WTC11 (cell line): ENCODE measurements at regions not wholly inside any gene's neighbourhood (a gene's known extent, or its start where the extent isn't known, plus 50 kb on each side); places are given as distances from the start of the nearest gene placed in this dataset.

ENCODE experiments used
- ATAC-seq: fragments of 200-7000 bp; cut with Tn5 transposase; 2 replicates; pipeline ENCODE4 v1.10.0; 2021; ENCODE audit warnings: mild to moderate bottlenecking, moderate library complexity
- CTCF ChIA-PET: fragments of 300-600 bp; sonication (Branson Sonifier 250); formaldehyde crosslinking; loops from one replicate; lab custom pipeline; 2021; ENCODE audit warnings: antibody characterized with exemption; lab: Charles Lee
- POLR2A ChIA-PET: fragments of 350-600 bp; sonication (Branson Sonifier 250); formaldehyde crosslinking; loops from one replicate; lab custom pipeline; 2021; ENCODE audit warnings: antibody characterized with exemption; lab: Charles Lee
- DNase-seq: peaks from one replicate; pipeline ENCODE4 v3.0.0; 2021; ENCODE audit warnings: low spot score
- H3K27ac Mint-ChIP-seq: 2 replicates; pipeline ENCODE4 v1.8.0; 2021; ENCODE audit warnings: mixed read lengths
- H3K27me3 Mint-ChIP-seq: 2 replicates; pipeline ENCODE4 v1.8.0; 2021; ENCODE audit warnings: low read depth, mild to moderate bottlenecking, moderate library complexity, mixed read lengths
- H3K36me3 Mint-ChIP-seq: 2 replicates; pipeline ENCODE4 v1.8.0; 2021; ENCODE audit warnings: mixed read lengths
- H3K4me1 Mint-ChIP-seq: 2 replicates; pipeline ENCODE4 v1.8.0; 2022; ENCODE audit warnings: mixed read lengths
- H3K4me3 Mint-ChIP-seq: 2 replicates; pipeline ENCODE4 v1.8.0; 2021; ENCODE audit warnings: mild to moderate bottlenecking, moderate library complexity, mixed read lengths
- H3K9me3 Mint-ChIP-seq: 2 replicates; pipeline ENCODE4 v1.8.0; 2021; ENCODE audit warnings: mixed read lengths
- ARID4B ChIP-seq: sonication (generic); formaldehyde crosslinking; IDR thresholded peaks from 2 replicates; pipeline ENCODE4 v1.8.0; 2023; ENCODE audit warnings: missing genetic modification reagents, mild to moderate bottlenecking, borderline replicate concordance
- CBFB ChIP-seq: sonication (generic); formaldehyde crosslinking; IDR thresholded peaks from 2 replicates; pipeline ENCODE4 v1.8.1; 2022; ENCODE audit warnings: mild to moderate bottlenecking, low read depth, missing genetic modification reagents
- CREM ChIP-seq: sonication (generic); formaldehyde crosslinking; IDR thresholded peaks from 2 replicates; pipeline ENCODE4 v1.8.1; 2022; ENCODE audit warnings: mild to moderate bottlenecking, missing genetic modification reagents, moderate library complexity
- E2F5 ChIP-seq: sonication (generic); formaldehyde crosslinking; IDR thresholded peaks from 2 replicates; pipeline ENCODE4 v1.8.1; 2022; ENCODE audit warnings: mild to moderate bottlenecking, moderate library complexity, missing genetic modification reagents
- ETV6 ChIP-seq: sonication (generic); formaldehyde crosslinking; IDR thresholded peaks from 2 replicates; pipeline ENCODE4 v1.8.1; 2022; ENCODE audit warnings: mild to moderate bottlenecking, missing genetic modification reagents
- FOXJ3 ChIP-seq: sonication (generic); formaldehyde crosslinking; IDR thresholded peaks from 2 replicates; pipeline ENCODE4 v1.9.0; 2021; ENCODE audit warnings: missing genetic modification reagents, mild to moderate bottlenecking, borderline replicate concordance
- GTF2I ChIP-seq: fragments of 250-450 bp; sonication (Bioruptor Pico); conservative IDR thresholded peaks from 2 replicates; pipeline ENCODE4 v1.4.0; 2021; ENCODE audit warnings: mild to moderate bottlenecking
- NR2C2 ChIP-seq: sonication (generic); formaldehyde crosslinking; IDR thresholded peaks from 2 replicates; pipeline ENCODE4 v1.8.0; 2022; ENCODE audit warnings: mild to moderate bottlenecking, missing genetic modification reagents
- PRRX2 ChIP-seq: fragments of 250-450 bp; sonication (Bioruptor Pico); IDR thresholded peaks from 2 replicates; pipeline ENCODE4 v1.8.0; 2021; ENCODE audit warnings: mild to moderate bottlenecking
- SP1 ChIP-seq: sonication (generic); formaldehyde crosslinking; conservative IDR thresholded peaks from 2 replicates; pipeline ENCODE4 v1.8.1; 2022; ENCODE audit warnings: missing genetic modification reagents
- TCF7 ChIP-seq: sonication (generic); formaldehyde crosslinking; IDR thresholded peaks from 2 replicates; pipeline ENCODE4 v1.8.0; 2022; ENCODE audit warnings: mild to moderate bottlenecking, low read depth, missing genetic modification reagents, moderate library complexity
- TEAD1 ChIP-seq: sonication (generic); formaldehyde crosslinking; IDR thresholded peaks from 2 replicates; pipeline ENCODE4 v1.8.0; 2022; ENCODE audit warnings: mild to moderate bottlenecking, missing genetic modification reagents
- TP53 ChIP-seq: sonication (generic); formaldehyde crosslinking; IDR thresholded peaks from 2 replicates; pipeline ENCODE4 v1.8.1; 2023; ENCODE audit warnings: mild to moderate bottlenecking, missing genetic modification reagents
- ZNF121 ChIP-seq: sonication (generic); formaldehyde crosslinking; IDR thresholded peaks from 2 replicates; pipeline ENCODE4 v1.8.0; 2023; ENCODE audit warnings: missing genetic modification reagents
- ZNF138 ChIP-seq: sonication (generic); formaldehyde crosslinking; conservative IDR thresholded peaks from 2 replicates; pipeline ENCODE4 v1.8.1; 2022; ENCODE audit warnings: mild to moderate bottlenecking, moderate library complexity, missing genetic modification reagents
- TF ChIP-seq, protein P1 (sequence below): sonication (generic); formaldehyde crosslinking; IDR thresholded peaks from 2 replicates; pipeline ENCODE4 v1.8.0; 2022; ENCODE audit warnings: mild to moderate bottlenecking, missing genetic modification reagents
- TF ChIP-seq, protein P2 (sequence below): sonication (generic); formaldehyde crosslinking; IDR thresholded peaks from 2 replicates; pipeline ENCODE4 v1.8.1; 2023; ENCODE audit warnings: mild to moderate bottlenecking, missing genetic modification reagents, moderate library complexity
- TF ChIP-seq, protein P3 (sequence below): fragments of 250-450 bp; sonication (Bioruptor Pico); IDR thresholded peaks from 2 replicates; pipeline ENCODE4 v2.1.2; 2022; ENCODE audit warnings: mild to moderate bottlenecking, moderate library complexity

DNA sequence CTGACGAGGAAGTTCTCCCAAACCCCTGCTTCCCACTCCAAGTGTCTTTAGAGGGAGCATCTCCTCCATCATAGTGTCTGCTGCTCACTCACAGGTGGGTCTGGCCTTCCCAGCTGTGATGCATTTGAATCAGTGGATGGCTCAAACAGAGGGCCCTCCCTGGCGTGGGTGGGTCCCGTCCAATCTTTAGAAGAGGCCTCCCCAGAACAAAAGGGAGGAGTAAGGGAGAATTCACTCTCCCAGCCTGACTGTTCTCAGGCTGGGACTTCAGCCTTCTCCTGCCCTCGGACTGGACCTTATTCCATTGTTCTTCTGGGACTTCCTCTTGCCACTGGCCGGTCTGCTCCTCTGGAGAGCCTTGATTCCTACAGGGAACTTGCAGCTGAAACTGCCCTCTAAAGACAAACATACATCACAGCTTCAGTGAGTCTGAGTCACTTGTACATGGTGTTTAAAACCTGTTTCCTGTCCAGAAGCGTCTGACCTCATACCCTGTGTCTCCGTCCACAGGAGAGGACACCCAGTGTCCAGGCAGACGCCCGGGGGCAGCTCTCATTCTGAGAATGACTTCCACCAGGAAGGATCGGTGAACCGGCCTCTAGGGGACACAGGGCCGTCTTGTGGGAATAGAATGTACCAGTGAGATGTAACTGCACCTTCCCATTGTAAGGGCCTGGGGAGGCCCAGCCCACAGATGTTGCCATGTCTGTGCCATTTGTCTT lies 234.7 kb downstream of the BRD1 start:
- peaks cover 3% of the 10 kb centered on the region; the same call in 1 of the 2 replicates for H3K27me3 Mint-ChIP-seq
- H3K4me1 Mint-ChIP-seq = peaks cover 7% of the 10 kb centered on the region
- no peak for TF ChIP-seq SP1 (CRISPR knock-in tag)
- TF ChIP-seq, protein P1, sequence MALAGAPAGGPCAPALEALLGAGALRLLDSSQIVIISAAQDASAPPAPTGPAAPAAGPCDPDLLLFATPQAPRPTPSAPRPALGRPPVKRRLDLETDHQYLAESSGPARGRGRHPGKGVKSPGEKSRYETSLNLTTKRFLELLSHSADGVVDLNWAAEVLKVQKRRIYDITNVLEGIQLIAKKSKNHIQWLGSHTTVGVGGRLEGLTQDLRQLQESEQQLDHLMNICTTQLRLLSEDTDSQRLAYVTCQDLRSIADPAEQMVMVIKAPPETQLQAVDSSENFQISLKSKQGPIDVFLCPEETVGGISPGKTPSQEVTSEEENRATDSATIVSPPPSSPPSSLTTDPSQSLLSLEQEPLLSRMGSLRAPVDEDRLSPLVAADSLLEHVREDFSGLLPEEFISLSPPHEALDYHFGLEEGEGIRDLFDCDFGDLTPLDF (CRISPR knock-in tag) = no peak
- no peak for TF ChIP-seq E2F5 (CRISPR knock-in tag)
- no peak for TF ChIP-seq TP53 (CRISPR knock-in tag)
- TF ChIP-seq GTF2I (CRISPR knock-in tag) = no peak
- TF ChIP-seq ZNF138 (CRISPR knock-in tag) = no peak
- TF ChIP-seq ARID4B (CRISPR knock-in tag) = no peak
- TF ChIP-seq, all 79 proteins: peak for 0
- DNase-seq (no peak), ATAC-seq (no peak)
- Mint-ChIP-seq H3K9me3 (peaks cover 7% of the 10 kb centered on the region), H3K27ac (no peak overlapping the region), H3K36me3 (no peaks in the 10 kb centered on the region; the same call in 1 of the 2 replicates), H3K4me3 (no peak overlapping the region)
- ChIA-PET CTCF (interaction anchor here (1.4 kb wide), 1 partner anchor 40 kb away, joined by 4 read pairs; no protein-coding TSS in a partner anchor), POLR2A (interaction anchor here (0.6 kb wide), 1 partner anchor 248 kb away, joined by 5 read pairs; no protein-coding TSS in a partner anchor)

- Mint-ChIP-seq H3K36me3 (no peaks in the 10 kb centered on the region; the same call in 1 of the 2 replicates), H3K4me1 (peaks cover 7% of the 10 kb centered on the region), H3K9me3 (peaks cover 7% of the 10 kb centered on the region), H3K4me3 (no peak overlapping the region), H3K27ac (no peak overlapping the region), H3K27me3 (peaks cover 3% of the 10 kb centered on the region; the same call in 1 of the 2 replicates)
- POLR2A ChIA-PET = no interaction called here
- CTCF ChIA-PET = interaction anchor here (0.6 to 0.9 kb wide), 2 partner anchors 111 to 286 kb away, joined by 3 read pairs; no protein-coding TSS in a partner anchor
- TF ChIP-seq NR2C2 (CRISPR knock-in tag) (no peak), ZNF121 (CRISPR knock-in tag) (no peak), CBFB (CRISPR knock-in tag) (no peak), TEAD1 (CRISPR knock-in tag) (no peak), CREM (CRISPR knock-in tag) (no peak), FOXJ3 (no peak), ETV6 (CRISPR knock-in tag) (no peak), PRRX2 (CRISPR knock-in tag) (no peak), TCF7 (CRISPR knock-in tag) (no peak)
- TF ChIP-seq, protein P2, sequence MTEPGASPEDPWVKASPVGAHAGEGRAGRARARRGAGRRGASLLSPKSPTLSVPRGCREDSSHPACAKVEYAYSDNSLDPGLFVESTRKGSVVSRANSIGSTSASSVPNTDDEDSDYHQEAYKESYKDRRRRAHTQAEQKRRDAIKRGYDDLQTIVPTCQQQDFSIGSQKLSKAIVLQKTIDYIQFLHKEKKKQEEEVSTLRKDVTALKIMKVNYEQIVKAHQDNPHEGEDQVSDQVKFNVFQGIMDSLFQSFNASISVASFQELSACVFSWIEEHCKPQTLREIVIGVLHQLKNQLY = no peak
- TF ChIP-seq, protein P1 (CRISPR knock-in tag) = no peak
- TF ChIP-seq, protein P3, sequence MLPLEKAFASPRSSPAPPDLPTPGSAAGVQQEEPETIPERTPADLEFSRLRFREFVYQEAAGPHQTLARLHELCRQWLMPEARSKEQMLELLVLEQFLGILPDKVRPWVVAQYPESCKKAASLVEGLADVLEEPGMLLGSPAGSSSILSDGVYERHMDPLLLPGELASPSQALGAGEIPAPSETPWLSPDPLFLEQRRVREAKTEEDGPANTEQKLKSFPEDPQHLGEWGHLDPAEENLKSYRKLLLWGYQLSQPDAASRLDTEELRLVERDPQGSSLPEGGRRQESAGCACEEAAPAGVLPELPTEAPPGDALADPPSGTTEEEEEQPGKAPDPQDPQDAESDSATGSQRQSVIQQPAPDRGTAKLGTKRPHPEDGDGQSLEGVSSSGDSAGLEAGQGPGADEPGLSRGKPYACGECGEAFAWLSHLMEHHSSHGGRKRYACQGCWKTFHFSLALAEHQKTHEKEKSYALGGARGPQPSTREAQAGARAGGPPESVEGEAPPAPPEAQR = no peak
- DNase-seq (no peak), ATAC-seq (no peak)
Measured at GRCh38 chr22:49590851-49591445, 236.7 kb downstream of the BRD1 start.
